ENCODE measurements at regions not wholly inside any gene's neighbourhood (a gene's known extent, or its start where the extent isn't known, plus 50 kb on each side); places are given as distances from the start of the nearest gene placed in this dataset.
"Not testable (repeated sequence)": the region's sequence is repeated elsewhere in the genome, so short reads cannot be mapped to it uniquely, and the experiment has no call there.

DNA sequence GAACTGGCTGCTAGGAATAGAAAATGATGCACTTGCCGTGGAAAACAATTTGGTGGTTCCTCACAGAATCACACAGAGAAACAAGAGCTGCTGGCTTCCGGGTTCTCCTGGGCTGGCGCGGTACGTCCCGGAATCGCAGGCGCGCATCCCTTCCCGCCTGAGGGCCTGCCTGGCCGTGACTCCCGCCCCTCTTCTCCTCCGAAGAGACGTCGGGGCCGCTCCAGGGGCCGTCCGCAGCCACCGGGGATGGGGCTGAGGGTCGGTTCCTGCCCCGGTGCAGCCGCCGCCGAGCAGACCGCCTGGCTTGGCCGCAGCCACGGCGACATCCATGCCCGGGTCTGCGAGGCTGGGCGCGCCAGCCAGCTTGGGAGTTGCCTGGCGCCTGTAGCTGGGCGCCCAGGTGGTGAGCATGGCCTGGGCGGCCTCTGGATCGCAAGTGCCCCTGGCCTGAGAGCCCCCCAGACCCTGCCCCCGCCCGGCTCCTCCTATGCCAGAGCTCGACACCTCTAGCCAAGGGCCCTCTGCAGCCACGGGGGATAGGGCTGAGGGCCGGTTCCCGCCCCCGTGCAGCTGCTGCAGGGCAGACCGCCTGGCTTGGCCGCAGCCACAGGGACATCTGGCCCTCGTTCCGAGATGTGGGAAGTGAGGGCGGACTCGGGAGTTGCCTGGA, 83.9 kb upstream of the ZNG1F start:
- DNase-seq, result not testable (repeated sequence)

GRCh38 chr9:41270992-41271391, 81.9 kb upstream of the ZNG1F start:
- not testable (repeated sequence) for DNase-seq

GRCh38 chr9:41269471-41269870, 80.4 kb upstream of the ZNG1F start:
- DNase-seq, result not testable (repeated sequence)

- not testable (repeated sequence) for DNase-seq
Observed at GRCh38 chr9:41269054-41269453, 79.9 kb upstream of the ZNG1F start.

GRCh38 chr9:41266602-41267001, 77.5 kb upstream of the ZNG1F start:
- not testable (repeated sequence) for DNase-seq

GRCh38 chr9:41266000-41266399, 76.9 kb upstream of the ZNG1F start:
- not testable (repeated sequence) for DNase-seq

GRCh38 chr9:41251973-41252372, 62.9 kb upstream of the ZNG1F start:
- not testable (repeated sequence) for DNase-seq

DNA sequence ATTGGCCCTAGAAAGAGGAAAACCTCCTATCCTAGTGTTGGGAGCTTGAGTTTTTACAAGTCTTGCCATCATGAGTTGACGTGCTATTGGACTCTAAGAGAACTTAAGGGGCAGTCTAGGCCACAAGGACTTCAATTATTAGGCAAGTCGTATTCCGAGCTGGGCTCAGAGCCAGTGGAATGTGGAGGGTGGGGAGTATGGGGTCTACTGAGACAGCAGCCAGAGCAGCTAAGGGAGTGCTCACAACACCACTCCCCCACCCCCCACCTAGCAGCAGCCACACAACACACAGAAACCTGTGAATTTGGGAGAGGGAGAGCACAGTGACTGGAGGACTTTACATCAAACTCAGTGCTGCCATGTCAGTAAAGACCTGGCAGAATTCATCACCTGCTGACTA, 62.0 kb upstream of the ZNG1F start:
- DNase-seq, result not testable (repeated sequence)

GRCh38 chr9:41246702-41247101, 57.6 kb upstream of the ZNG1F start:
- not testable (repeated sequence) for DNase-seq
